Neuronal stem cell (in vitro differentiated cells): ENCODE measurements at regions not wholly inside any gene's neighbourhood (a gene's known extent, or its start where the extent isn't known, plus 50 kb on each side); places are given as distances from the start of the nearest gene placed in this dataset.

Experiments
- DNase-seq: peaks from one replicate; pipeline ENCODE4 v3.0.0-alpha.2; 2013; ENCODE audit warnings: low spot score
- H2AFZ ChIP-seq: one replicate; pipeline ENCODE4 v1.6.1; 2013; ENCODE audit warnings: mild to moderate bottlenecking, low read length, inconsistent platforms
- H2AK5ac ChIP-seq: 2 replicates; pipeline ENCODE4 v1.6.1; 2013; ENCODE audit warnings: low read depth, mild to moderate bottlenecking, inconsistent platforms, low read length, moderate library complexity, mixed read lengths
- H2BK120ac ChIP-seq: 2 replicates; pipeline ENCODE4 v1.6.1; 2013; ENCODE audit warnings: low read depth, mild to moderate bottlenecking, inconsistent platforms, low read length, moderate library complexity, mixed read lengths
- H2BK12ac ChIP-seq: one replicate; pipeline ENCODE4 v1.6.1; 2013; ENCODE audit warnings: low read length, inconsistent platforms
- H2BK15ac ChIP-seq: 2 replicates; pipeline ENCODE4 v1.6.1; 2013; ENCODE audit warnings: mild to moderate bottlenecking, low read length, inconsistent platforms, mixed read lengths
- H2BK5ac ChIP-seq: one replicate; pipeline ENCODE4 v1.6.1; 2013; ENCODE audit warnings: inconsistent platforms, mild to moderate bottlenecking, low read length, moderate library complexity
- H3K14ac ChIP-seq: one replicate; pipeline ENCODE4 v1.6.1; 2013; ENCODE audit warnings: low read length, inconsistent platforms
- H3K18ac ChIP-seq: 2 replicates; pipeline ENCODE4 v1.6.1; 2013; ENCODE audit warnings: low read length, inconsistent platforms
- H3K23ac ChIP-seq: 2 replicates; pipeline ENCODE4 v1.6.1; 2013; ENCODE audit warnings: low read depth, mild to moderate bottlenecking, mixed read lengths, low read length, inconsistent platforms; ENCODE audit not compliant: poor library complexity
- H3K27ac ChIP-seq: replicated peaks from 3 replicates; pipeline ENCODE4 v1.5.1; 2013; ENCODE audit warnings: low read length, inconsistent platforms
- H3K27me3 ChIP-seq, 3 experiments: 2 replicates each; pipeline ENCODE4 v1.6.1; 2013; ENCODE audit warnings: low read length in 3 of 3, mild to moderate bottlenecking in 2 of 3, inconsistent platforms in 1 of 3, low read depth in 1 of 3, mixed read lengths in 1 of 3, moderate library complexity in 1 of 3; ENCODE audit not compliant: control insufficient read depth in 3 of 3, insufficient read depth in 3 of 3
- H3K36me3 ChIP-seq, 2 donors: replicated peaks in 1 of 2; 2 replicates each; pipeline ENCODE4 v1.6.1; 2013; ENCODE audit warnings: low read length in 2 of 2; ENCODE audit not compliant: control insufficient read depth in 2 of 2, insufficient read depth in 2 of 2
- H3K4ac ChIP-seq: 2 replicates; pipeline ENCODE4 v1.6.1; 2013; ENCODE audit warnings: inconsistent platforms, mild to moderate bottlenecking, low read length, moderate library complexity
- H3K4me1 ChIP-seq, 2 donors: 1 replicate in 1 of 2; 2 replicates in 1 of 2; pipeline ENCODE4 v1.6.1; 2013; ENCODE audit warnings: low read length in 2 of 2, low read depth in 1 of 2; ENCODE audit not compliant: control insufficient read depth in 2 of 2, insufficient read depth in 1 of 2
- H3K4me2 ChIP-seq: one replicate; pipeline ENCODE4 v1.6.1; 2013; ENCODE audit warnings: mild to moderate bottlenecking, low read length, inconsistent platforms; ENCODE audit not compliant: insufficient read depth, poor library complexity, severe bottlenecking
- H3K4me3 ChIP-seq, 2 donors: 2 replicates each; pipeline ENCODE4 v1.5.1; 2013; ENCODE audit warnings: low read length in 2 of 2, mild to moderate bottlenecking in 2 of 2, inconsistent platforms in 1 of 2, moderate library complexity in 1 of 2
- H3K79me1 ChIP-seq: one replicate; pipeline ENCODE4 v1.6.1; 2013; ENCODE audit warnings: low read depth, mild to moderate bottlenecking, inconsistent platforms, low read length, moderate library complexity
- H3K9ac ChIP-seq: one replicate; pipeline ENCODE4 v1.6.1; 2013; ENCODE audit warnings: mild to moderate bottlenecking, low read depth, low read length, inconsistent platforms; ENCODE audit not compliant: poor library complexity
- H3K9me3 ChIP-seq, 2 donors: replicated peaks in 1 of 2; 2 replicates each; pipeline versions ENCODE3 to v1.6.1; 2013; ENCODE audit warnings: low read length in 2 of 2, mild to moderate bottlenecking in 2 of 2, inconsistent platforms in 1 of 2, low read depth in 1 of 2, mixed read lengths in 1 of 2, moderate library complexity in 1 of 2; ENCODE audit not compliant: control insufficient read depth in 2 of 2, insufficient read depth in 1 of 2
- H4K8ac ChIP-seq: one replicate; pipeline ENCODE4 v1.6.1; 2013; ENCODE audit warnings: low read depth, mild to moderate bottlenecking, inconsistent platforms, low read length, moderate library complexity
- H4K91ac ChIP-seq: one replicate; pipeline ENCODE4 v1.6.1; 2013; ENCODE audit warnings: low read length, low read depth, mild to moderate bottlenecking, inconsistent platforms; ENCODE audit not compliant: poor library complexity
- WGBS, 2 donors: extraction: QIAGEN DNeasy Blood & Tissue Kit; methylation state at CpG; one replicate each; pipeline ENCODE4 v1.1.7; 2013; ENCODE audit warnings: missing lambda C conversion rate in 2 of 2, mixed read lengths in 1 of 2; ENCODE audit not compliant: insufficient read length in 2 of 2, insufficient replicate concordance in 1 of 2; ENCODE audit errors: extremely low coverage in 2 of 2; 5-methylcytosine and 5-hydroxymethylcytosine counted together

DNA sequence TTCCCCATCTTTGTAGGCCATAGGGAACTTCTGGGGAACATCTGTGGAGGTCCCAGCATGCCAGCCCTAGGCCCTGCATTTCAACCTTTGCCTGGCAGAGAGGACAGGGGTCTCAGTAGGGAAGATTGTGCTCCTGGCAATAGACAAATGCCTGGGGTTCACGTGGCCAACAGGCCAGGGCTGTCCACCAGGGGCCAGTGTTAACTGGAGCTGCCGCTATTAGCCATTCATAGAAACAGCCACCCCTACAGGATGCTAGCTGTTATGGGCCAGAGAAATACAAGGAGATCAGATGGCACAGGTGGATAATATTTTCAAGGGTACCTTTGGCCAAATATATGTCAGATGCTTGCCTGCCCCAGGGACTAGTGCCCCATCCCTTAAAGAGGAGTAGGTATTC is 932.9 kb downstream of the QKI start:
- H2BK15ac ChIP-seq, result no peak overlapping the region
- no peak overlapping the region for H3K23ac ChIP-seq
- no peak overlapping the region for H2BK5ac ChIP-seq
- no peak overlapping the region for H2AK5ac ChIP-seq
- H2BK12ac ChIP-seq, result no peak overlapping the region
- H3K36me3 ChIP-seq, result no peaks in the 10 kb centered on the region
- H3K4me3 ChIP-seq, result no peak overlapping the region
- H3K9me3 ChIP-seq, result peaks cover 0 to 8% of the 10 kb centered on the region in 2 donors
- no peaks in the 10 kb centered on the region for H3K79me1 ChIP-seq
- no peak overlapping the region for H4K91ac ChIP-seq
- H3K18ac ChIP-seq, result no peak overlapping the region
- DNase-seq, result no peak
- no peak overlapping the region for H3K9ac ChIP-seq
- no peak overlapping the region for H3K4ac ChIP-seq
- no peak overlapping the region for H3K14ac ChIP-seq
- no CpG with 5 or more reads among the region's 2 CpGs for WGBS, 2 donors
- H2BK120ac ChIP-seq, result no peak overlapping the region
- no peak overlapping the region for H4K8ac ChIP-seq
- no peaks in the 10 kb centered on the region for H3K27me3 ChIP-seq
- H3K4me2 ChIP-seq, result no peak overlapping the region
- peaks cover 3 to 21% of the 10 kb centered on the region in 2 donors for H3K4me1 ChIP-seq
- no peak overlapping the region for H3K27ac ChIP-seq
- no peak overlapping the region for H2AFZ ChIP-seq

DNA sequence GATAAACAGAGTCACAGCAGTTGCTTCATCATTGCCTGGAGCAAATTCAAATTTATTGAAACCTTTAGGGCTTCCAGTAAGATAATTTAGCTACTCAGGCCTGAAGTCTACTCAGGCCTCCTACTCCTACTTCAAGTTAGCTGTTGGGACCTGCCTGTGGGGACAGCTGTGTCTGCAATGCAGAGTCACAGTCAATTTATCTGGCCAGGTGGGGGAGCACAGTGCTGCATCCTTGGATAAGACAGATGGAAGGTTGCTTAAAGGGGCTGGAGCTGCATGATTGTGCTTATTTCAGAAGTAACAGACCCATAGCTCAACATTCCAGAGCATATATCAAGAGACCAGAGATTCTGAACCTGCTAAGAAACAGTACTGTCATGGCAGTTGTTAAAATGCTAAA is 932.1 kb downstream of the QKI start:
- H3K27ac ChIP-seq, result no peak overlapping the region
- peaks cover 0 to 4% of the 10 kb centered on the region in 2 donors for H3K9me3 ChIP-seq
- H3K36me3 ChIP-seq, result no peaks in the 10 kb centered on the region
- H2BK15ac ChIP-seq, result no peak overlapping the region
- no peak for DNase-seq
- no peak overlapping the region for H3K18ac ChIP-seq
- no peak overlapping the region for H2BK120ac ChIP-seq
- no peak overlapping the region for H4K8ac ChIP-seq
- peaks cover 3 to 21% of the 10 kb centered on the region in 2 donors for H3K4me1 ChIP-seq
- H3K27me3 ChIP-seq, result no peaks in the 10 kb centered on the region
- no peak overlapping the region for H3K23ac ChIP-seq
- H3K4me2 ChIP-seq, result no peak overlapping the region
- no peak overlapping the region for H2AFZ ChIP-seq
- no peak overlapping the region for H2AK5ac ChIP-seq
- no peak overlapping the region for H3K4ac ChIP-seq
- H2BK5ac ChIP-seq, result no peak overlapping the region
- H3K4me3 ChIP-seq, result no peak overlapping the region
- no peak overlapping the region for H4K91ac ChIP-seq
- no peaks in the 10 kb centered on the region for H3K79me1 ChIP-seq
- no peak overlapping the region for H3K14ac ChIP-seq
- H2BK12ac ChIP-seq, result no peak overlapping the region
- H3K9ac ChIP-seq, result no peak overlapping the region

DNA sequence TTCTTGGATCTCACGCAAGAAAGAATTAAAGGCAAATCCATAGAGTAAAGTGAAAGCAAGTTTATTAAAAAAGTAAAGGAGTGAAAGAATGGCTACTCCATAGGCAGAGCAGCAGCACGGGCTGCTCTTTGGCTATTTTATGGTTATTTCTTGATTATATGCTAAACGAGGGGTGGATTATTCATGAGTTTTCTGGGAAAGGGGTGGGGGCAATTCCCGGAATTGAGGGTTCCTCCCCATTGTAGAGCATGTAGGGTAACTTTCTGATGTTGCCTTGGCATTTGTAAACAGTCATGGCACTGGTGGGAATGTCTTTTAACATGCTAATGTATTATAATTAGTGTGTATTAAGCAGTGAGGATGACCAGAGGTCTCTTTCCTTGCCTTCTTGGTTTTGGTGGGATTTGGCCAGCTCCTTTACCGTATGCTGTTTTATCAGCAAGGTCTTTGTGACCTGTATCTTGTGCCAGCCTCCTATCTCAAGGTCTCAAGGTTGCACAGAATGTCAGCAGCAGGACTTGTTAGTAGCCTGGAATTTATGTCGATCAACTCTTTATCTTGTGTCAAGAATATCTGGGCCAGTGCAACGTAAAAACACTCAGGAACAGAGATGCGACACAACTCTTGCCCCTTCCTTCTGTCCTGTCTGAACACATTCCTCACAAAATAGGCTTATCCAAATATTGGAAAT is 931.4 kb downstream of the QKI start:
- Histone ChIP-seq H2BK15ac (no peak overlapping the region), H3K14ac (no peak overlapping the region), H3K4me2 (no peak overlapping the region), H3K36me3 (no peaks in the 10 kb centered on the region), H3K9me3 (peaks cover 0 to 4% of the 10 kb centered on the region in 2 donors), H4K91ac (no peak overlapping the region), H3K27me3 (no peaks in the 10 kb centered on the region), H3K4me1 (peaks cover 3 to 21% of the 10 kb centered on the region in 2 donors), H2BK5ac (no peak overlapping the region), H3K79me1 (no peaks in the 10 kb centered on the region), H3K4me3 (peak overlapping the region in 1 of 2 donors; percentile 16), H3K9ac (no peak overlapping the region), H3K23ac (no peak overlapping the region), H2AK5ac (no peak overlapping the region), H2BK12ac (no peak overlapping the region), H3K4ac (no peak overlapping the region), H3K18ac (no peak overlapping the region), H2AFZ (peak overlapping the region; percentile 47), H3K27ac (no peak overlapping the region), H4K8ac (no peak overlapping the region), H2BK120ac (no peak overlapping the region)
- whole genome bisulfite sequencing, 2 donors, result no CpG with 5 or more reads among the region's 8 CpGs
- no peak for DNase-seq

DNA sequence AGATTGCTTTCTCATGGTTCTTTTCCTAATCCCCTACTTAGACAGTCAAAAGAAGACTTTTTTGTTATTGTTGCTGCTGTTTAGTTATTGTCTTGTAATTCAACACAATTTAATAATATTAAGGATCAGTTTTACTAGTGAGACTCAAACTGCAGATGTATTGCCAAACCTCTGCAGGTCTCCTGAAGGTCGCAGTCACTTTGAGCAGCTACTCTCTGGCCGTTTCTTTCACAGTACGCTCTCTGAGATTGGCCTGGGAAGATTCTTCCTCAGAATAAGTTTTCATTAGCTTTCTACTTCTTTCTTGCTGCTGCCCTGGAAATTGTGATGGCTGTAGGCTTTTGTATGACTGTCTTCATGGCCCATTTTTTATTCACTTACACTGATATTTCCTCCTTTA is 930.8 kb downstream of the QKI start:
- peaks cover 3 to 21% of the 10 kb centered on the region in 2 donors for H3K4me1 ChIP-seq
- H3K27me3 ChIP-seq, result no peaks in the 10 kb centered on the region
- no peak overlapping the region for H2BK15ac ChIP-seq
- no peak overlapping the region for H2AK5ac ChIP-seq
- H4K91ac ChIP-seq, result no peak overlapping the region
- H3K4ac ChIP-seq, result no peak overlapping the region
- H3K9me3 ChIP-seq, result peaks cover 0 to 4% of the 10 kb centered on the region in 2 donors
- no peaks in the 10 kb centered on the region for H3K79me1 ChIP-seq
- no peak overlapping the region for H3K23ac ChIP-seq
- H3K9ac ChIP-seq, result no peak overlapping the region
- no peak for DNase-seq
- no peak overlapping the region for H4K8ac ChIP-seq
- H3K4me2 ChIP-seq, result no peak overlapping the region
- no peak overlapping the region for H2BK12ac ChIP-seq
- H3K27ac ChIP-seq, result no peak overlapping the region
- peak overlapping the region in 1 of 2 donors; percentile 16 for H3K4me3 ChIP-seq
- H3K36me3 ChIP-seq, result no peaks in the 10 kb centered on the region
- no CpG with 5 or more reads among the region's 3 CpGs for WGBS, 2 donors
- no peak overlapping the region for H2BK120ac ChIP-seq
- H2AFZ ChIP-seq, result peak overlapping the region; percentile 47
- H2BK5ac ChIP-seq, result no peak overlapping the region
- no peak overlapping the region for H3K14ac ChIP-seq
- H3K18ac ChIP-seq, result no peak overlapping the region
